Midbrain (tissue), 1 donor: ENCODE measurements at regions not wholly inside any gene's neighbourhood (a gene's known extent, or its start where the extent isn't known, plus 50 kb on each side); places are given as distances from the start of the nearest gene placed in this dataset.
"Not testable (repeated sequence)": the region's sequence is repeated elsewhere in the genome, so short reads cannot be mapped to it uniquely, and the experiment has no call there.

ENCODE experiments used
- DNase-seq: peaks from one replicate; lab custom pipeline; 2025; lab: John Stamatoyannopoulos, UW

DNA sequence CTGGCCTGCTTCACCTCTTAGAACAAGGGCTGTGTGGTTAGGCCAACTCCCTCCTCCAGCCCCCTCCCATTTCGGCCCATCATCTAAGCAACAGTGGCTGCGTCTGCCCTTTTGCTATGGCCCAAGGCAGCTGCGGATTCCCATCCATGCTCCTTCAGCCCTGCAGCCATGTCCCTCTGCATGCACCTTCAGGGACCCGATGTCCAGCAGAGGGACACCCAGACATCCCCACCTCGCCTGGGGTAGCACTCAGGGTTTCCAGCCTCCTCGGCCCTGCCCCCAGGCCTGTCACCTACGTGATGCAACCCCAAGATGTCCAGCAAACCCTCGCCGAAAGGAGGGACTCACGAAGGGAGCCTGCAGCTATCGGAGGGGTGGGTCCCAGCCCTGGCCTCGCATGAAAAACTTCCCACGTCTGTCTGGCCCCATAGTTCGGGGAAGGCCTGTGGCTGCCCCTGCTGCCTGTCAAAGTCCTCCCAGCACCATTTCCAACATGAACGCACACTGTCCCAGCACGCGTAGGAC, 194.4 kb downstream of the CTTN start:
- no peak for DNase-seq

DNA sequence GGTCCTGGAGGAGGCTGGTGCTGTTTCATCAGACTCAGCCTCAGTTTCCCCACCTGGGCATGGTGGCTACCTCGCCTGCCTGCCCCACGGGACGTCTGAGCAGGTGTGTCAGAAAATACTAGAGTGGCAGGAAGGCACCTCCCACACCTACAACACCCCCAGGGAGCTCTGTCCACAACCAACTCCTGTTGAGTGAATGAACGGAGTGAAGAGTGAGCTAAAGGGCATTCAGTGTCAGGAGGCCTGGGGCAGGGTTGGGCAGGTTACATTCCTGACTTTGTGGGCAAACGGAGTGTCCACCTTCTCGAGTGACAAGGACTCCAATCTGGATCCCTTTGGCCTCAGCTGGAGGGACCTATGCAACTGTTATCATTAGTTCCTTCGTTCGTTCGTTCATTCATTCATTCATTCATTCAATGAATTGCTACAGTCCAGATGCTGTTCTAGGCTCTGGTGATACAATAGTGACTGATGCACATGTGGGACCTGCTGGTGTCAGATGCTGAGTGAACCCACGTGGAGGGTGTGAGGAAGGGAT, 195.2 kb downstream of the CTTN start:
- no peak for DNase-seq

DNA sequence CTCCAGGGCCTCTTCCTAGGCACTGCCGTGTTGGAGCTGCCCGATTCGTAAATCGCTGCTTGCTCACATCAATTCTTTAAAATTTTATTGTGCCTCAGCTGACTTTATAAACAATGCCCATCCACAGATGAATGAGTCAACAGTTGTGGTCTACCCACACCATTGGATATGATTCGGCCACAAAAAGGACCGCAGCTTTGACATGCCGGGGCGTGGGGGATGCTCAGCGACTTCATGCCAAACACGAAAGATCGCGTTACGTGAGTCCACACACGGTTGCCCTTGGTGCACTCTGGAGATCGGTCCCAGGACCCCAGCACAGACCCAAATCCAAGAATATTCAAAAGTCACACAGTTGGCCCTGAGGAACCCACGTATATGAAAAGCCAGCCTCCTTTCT, 195.7 kb downstream of the CTTN start:
- no peak for DNase-seq

DNA sequence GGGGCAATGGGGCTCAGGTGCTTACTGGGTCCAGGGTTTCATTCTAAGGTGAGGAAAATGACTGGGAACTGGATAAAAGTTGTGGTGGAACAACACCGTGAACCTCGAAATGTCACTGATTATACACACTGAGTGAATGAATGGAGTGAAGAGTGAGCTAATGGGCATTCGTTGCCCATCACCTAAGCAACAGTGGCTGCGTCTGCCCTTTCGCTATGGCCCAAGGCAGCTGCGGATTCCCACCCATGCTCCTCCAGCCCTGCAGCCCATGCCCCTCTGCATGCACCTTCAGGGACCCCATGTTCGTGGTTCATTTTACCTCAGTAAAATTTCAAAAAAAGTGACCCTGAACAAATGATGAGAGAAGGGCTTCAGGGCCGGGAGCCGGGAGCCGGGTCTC, 196.3 kb downstream of the CTTN start:
- no peak for DNase-seq

DNA sequence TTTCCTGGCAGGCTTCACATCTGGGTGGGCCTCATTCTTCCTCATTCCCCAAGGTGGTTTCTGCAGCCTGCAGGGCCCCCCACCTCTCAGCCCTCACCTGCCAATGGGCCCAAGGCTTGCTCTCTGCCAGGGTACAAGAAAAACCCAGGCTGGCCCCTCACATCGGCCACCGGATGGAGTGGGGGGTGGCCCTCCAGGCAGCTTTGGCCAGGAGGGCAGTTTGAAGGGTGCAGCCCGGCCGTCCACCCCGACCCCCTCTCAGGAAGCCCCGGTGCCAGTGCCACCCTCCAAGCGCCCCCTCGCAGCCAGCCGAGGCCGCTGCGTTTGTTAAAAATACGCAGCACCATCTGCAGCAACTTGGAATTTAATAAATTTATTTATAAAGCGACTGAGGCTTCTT, 196.7 kb downstream of the CTTN start:
- no peak for DNase-seq

DNA sequence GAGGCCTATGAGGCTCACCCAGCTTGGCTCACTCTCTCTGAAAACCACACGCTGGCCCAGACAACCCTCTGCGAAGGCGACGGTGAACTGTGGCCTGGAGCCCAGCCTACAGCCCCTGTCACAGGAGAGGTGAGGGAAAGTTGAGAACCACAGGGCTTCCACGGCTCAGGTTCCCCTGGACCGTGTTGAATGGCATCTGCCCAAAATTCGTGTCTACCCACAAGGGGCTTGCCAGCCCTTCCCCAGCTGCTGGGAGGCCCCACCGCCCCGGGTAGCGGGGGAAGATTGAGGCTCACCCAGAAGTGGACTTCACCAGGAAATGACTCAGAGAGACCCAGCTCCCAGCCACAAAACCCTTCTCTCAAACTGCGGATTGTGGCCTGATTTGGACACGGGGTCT, 197.1 kb downstream of the CTTN start:
- DNase-seq: no peak

DNA sequence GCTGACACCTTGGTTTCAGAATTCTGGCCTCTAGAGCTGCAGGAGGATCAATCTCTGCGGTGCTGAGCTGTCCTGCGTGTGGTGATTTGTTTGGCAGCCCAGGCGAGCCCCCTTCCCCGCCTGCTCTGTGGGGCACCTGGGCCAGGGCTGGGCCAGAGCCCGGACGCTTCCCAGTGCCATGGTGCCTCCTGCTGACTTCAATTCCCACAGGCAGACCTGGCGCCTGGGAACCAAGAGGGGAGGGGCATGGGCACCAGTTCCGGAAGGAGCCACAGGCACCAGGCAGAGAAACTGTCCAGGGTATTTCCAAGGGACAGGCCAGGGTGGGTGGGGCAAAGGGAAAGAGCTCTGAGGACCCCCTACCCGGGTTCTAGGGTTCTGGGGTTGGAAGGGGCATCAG, 197.8 kb downstream of the CTTN start:
- DNase-seq: no peak

DNA sequence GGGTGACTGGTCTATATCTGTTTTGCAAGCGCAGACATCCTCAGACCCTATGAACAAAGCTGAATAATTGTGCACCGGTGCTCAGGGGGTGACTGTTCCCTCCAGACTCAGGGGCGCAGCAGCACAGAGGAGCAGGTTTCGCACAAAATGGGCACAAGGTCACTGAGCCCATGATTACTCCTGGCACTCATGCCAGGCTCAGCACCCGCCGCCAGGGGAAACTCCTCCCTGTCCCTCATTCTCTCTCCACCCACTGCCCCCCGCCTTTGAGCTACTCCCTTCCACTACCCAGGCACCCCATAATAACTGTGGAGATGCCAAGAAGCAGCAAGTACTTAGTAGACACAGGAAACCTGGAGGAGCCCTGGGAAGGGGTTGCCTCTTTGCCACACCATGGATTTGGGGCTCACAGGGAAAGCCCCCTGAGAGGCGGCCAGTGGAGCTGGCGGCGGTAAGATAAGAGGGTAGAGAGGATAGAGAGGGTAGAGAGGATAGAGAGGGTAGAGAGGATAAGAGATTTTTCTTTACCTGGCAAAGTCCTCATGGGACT, 198.8 kb downstream of the CTTN start:
- DNase-seq: no peak

DNA sequence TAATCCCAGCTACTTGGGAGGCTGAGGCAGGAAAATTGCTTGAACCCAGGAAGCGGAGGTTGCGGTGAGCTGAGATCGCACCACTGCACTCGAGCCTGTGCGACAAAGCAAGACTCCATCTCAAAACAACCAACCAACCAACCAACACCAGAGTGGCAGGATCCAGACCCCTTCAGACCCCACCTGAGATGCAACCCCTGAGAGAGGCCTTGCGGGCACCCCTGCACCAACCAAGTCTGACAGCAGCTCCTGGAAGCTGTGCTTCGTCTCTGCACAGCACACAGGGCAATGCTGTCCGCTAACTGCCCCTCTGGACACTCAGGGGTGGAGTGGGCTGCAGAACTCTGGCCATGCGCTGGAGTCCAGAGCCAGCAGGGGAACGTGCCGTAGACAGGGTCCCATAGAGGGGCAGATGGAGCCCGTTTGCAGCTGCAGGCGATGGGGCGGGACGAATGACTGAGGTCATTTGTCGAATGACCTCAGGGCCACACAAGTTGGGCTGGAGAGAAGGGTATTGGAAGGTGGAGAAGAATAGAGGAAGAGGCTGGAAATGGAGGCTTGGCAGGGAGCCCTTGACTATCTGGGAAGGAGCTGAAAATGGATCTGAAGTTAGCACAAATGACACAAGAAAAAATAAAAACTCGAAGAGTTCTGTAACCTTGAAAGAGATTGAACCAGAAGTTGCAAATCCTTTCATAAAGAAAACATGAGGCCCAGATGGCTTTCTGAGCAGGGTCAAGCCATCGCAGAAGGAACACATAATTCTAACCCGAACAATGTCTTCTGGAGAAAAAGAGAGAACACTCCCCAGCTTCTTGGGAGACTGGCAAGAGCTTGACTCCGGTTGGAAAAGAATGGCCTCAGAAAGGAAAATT, 199.7 kb downstream of the CTTN start:
- DNase-seq: no peak

DNA sequence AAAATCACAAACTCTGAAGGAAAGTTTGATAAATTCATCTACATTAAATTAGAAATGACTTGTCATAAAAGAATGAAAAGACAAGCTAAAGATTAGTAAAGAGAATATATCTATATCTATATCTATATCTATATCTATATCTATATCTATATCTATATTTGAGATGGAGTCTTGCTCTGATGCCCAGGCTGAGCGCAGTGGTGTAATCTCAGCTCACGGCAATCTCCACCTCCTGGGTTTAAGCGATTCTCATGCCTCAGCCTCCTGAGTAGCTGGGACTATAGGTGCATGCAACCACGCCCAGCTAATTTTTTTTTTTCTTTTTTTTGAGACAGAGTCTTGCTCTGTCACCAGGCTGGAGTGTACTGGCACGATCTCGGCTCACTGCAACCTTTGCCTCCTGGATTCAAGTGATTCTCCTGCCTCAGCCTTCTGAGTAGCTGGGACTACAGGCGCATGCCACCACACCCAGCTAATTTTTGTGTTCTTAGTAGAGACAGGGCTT, 202.6 kb downstream of the CTTN start:
- DNase-seq: not testable (repeated sequence)

DNA sequence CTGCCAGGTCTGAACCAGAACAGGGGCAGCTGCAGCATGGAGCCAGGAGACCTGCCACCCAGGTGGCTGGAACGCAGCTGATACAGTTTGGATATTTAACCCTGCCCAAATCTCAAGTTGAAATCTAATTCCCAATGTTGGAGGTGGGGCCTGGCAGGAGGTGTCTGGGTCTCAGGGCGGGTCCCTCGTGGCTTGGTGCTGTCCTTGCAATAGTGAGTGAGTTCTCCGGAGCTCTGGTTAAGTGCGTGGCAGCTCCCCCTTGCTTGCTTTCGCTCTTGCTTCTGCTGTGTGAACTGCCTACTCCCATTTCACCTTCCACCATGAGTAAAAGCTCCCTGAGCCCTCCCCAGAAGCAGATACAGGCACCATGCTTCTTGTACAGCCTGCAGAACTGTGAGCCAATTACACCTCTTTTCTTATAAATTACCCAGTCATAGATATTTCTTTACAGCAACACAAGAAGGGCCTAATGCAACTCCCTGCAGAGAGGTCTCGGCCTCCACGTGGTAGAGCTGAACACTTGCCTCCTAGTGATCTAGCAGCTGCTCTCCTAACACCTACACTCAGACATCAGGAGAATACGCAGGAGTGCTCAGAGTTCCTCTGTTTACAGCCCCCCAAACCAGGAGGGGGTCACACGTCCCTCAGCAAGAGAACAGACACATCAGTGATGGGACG, 203.7 kb downstream of the CTTN start:
- DNase-seq: no peak

DNA sequence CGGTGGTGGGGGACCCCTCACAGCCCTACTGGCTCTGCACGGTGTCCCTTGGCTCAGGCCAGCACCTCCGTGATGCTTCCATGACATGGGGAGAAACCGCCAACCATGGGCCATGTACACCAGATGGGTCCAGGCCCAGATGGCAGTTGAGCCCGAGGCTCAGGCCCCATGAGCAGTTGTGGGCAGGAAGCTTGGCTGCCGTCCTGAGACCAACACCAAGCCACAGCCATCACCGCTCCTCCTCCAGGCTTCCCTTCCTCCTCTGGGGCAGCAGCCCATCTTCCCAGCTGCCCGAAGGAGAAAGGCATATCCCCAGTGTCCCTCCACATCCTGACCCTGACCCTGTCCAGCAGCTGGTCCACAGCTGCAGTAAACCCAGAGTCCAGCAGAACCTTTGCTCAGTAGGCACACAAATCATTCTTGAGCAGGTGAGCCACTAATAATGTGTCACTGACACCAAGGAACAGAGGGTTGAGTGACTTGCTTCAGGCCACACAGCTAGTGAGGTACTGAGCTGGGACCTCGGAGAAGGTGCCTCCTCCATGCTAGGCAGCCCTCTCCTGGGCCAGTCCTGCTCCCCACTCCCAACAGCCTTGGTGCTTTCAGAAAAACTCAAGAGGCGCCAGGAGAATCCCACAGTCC, 204.9 kb downstream of the CTTN start:
- DNase-seq: no peak

DNA sequence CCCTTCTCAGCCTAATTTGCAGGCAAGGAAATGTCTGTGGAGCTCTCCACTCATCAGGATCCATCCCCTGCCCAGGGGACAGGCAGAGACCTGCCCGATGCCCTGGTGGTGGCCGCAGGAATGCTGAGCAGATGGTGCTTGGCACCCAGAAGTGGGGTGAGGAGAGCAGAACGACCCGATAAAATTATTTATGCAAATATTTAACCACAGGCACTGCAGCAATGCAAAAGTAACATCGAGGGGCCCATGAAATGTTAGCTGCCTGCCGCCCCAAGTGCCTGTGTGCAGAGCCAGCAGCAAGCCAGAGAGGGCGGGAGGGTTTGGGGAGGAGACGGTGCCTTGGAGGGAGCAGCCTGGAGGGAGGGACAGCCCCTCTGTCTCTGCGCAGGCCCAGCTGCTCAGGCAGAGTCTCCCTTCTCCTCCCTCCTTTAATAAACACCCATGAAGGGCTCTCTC, 205.5 kb downstream of the CTTN start:
- DNase-seq: no peak

DNA sequence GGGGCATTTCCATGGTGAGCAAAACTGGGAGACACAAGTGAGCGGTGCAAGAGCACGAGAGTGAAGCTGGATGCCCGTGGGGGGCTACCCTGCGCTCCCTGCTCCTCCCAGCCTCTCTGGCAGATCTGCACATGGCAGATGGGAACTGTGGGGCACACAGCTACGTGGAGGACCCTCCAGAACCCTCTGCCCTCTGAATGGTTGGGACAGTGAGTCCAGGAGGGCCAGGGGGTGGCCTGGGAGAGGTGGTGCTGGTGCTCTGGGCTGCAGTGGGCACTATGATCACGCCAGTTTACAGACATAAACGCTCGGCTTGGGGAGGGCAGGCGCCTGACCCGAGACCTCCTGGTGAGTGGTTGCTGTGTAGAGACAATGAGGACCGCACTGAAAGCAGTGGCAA, 205.9 kb downstream of the CTTN start:
- no peak for DNase-seq

DNA sequence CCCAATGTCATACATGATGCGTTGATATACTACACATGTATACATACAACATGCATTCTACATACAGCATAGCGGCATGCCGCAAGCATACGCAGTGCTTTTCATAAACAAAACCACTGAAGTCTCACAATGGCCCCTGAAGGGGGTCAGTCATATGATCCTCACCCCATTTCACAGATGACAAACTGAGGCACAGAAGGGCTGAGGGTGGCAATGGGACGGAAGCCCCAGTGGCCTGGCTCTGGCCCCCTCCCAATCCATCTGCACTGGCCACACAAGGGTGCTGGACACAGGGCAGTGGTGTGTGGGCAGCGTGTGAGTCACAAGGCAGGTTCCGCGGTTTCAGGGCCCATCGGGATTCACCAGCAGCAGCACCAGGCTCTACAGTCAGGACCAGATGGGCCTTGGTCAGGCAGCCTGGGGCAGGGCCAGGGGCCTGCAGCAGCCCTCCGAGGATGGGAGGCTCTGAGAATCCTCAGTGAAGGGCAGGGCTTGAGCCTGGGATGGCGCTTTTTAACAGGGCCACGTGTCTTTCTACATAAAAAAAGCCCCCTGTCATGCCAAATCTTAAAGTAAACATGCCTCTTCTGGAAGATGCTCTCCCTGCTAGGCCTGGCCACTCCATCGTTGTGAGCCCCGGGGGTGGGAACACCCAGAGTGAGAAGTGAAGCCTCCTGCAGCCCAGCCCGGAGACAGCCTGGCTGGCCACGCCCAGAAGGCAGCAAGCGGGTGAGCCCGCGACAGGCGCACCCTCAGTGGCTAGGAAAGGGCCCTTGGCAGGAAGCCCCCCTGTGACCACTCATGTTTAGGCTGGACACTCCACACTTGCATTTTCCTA, 206.5 kb downstream of the CTTN start:
- DNase-seq: no peak

DNA sequence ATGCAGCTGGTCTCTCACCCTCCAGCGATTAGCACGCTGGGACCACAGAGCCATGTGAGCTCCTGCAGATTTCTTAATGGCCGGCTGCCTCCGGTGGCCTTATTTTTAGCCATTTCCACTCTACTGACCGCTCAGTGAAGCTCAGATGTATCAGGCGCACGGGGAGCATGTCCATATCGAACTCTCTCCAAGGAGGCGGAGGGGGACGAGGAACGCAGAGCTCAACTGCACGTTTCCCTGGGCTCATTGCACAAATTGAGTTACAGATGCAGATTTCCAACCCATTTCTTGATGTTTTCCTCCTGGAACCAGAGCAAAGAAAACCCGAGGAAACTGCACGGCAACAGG, 207.1 kb downstream of the CTTN start:
- DNase-seq: no peak

DNA sequence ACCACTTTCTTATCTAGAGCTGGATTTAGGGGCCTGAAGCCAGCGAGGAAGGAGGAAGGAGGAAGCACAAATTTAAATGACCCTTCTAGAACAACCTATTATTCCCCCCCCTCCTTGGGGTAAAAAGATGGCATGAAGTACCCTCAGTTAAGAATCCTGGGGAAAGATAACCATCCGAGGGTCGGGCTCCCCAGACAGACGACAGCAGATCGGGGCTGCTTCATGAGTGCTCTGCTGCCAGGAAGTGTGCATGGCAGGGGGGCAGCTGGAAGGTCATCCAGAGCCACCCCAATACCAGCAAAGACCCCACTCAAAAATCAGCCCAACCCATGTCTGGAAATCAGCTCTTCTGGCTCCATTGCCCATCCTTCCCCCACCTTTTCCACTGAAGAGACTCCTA, 207.5 kb downstream of the CTTN start:
- DNase-seq: no peak

DNA sequence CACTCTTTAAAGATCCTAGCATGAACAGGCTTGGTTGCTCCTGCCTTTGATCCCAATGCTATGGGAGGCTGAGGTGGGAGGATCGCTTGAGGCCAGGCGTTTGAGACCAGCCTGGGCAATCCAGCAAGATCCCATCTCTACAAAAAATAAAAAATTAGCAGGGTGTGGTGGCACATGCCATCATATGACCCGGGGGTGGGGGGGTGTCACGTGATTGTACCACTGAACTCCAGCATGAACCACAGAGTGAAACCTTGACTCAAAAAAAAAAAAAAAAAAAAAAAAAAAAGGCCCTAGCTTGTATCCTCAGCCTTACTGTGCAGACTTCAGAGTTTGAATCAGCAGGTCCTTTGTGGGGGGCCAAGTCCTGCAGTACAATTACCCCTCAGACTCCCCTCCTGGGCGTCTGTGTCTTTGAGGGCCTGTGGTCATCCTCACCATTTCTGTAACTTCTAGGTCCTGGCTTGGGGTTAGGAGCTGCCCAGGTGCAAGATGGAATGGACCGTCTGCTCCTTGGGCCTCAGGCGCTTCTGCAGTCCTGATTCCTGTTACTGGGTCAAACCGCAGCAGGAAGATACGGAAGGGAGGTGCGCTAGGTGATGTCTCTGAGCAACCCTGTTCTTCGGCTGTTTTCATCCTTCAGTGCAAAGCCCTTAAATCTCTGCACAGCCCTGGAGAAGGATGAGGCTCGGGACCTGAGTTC, 208.1 kb downstream of the CTTN start:
- DNase-seq: no peak

DNA sequence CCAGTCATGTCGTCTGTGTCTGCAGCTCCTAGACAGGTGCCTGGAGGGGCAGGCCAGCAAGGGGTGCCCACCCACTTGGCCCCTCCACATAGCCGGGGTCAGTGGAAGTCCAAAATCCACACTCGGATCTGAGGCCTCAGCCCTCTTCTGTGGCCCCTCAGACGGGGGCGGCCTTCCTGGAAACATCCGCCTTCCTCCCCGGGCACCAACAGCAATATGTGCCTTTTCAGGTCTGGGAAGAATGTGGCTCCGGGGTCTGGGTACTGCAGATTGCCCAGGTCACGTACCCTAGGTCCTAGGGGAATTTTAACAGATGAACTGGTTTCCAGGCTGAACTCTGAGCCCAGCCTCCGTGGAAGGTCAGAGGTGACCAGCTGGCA, 208.6 kb downstream of the CTTN start:
- no peak for DNase-seq

DNA sequence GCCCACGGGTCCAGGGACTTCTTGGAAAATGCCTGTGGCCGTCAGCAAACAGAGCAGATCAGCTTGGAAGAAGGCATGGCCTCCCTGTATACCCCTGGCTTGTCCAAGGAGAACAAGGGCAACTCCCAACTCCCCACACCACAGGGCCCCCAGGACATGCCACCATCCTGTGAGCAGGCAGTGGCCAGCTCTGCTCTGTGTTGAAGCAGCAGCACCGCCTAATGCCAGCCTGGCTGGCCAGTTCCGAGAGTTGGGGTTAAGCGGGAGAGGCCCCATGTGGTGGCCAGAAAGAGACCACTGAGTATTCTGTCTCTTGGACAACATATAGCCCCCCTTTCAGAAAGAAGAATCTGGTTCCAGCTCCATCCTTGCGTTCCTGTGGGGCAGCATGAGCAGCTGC, 209.2 kb downstream of the CTTN start:
- DNase-seq: no peak
